ENCODE measurements at regions not wholly inside any gene's neighbourhood (a gene's known extent, or its start where the extent isn't known, plus 50 kb on each side); places are given as distances from the start of the nearest gene placed in this dataset.

GRCh38 chr15:35771746-35772442 lies 225.9 kb upstream of the DPH6 start:
- WGBS (ENCODE audit: insufficient coverage, insufficient replicate concordance, low lambda C conversion rate, missing lambda C conversion rate) = 26% methylated on average over 5 of the region's 5 CpGs
- TF ChIP-seq CUX1 (IDR thresholded peaks at IDR 0.05; ENCODE audit: insufficient replicate concordance, low read depth, low read length) = no peak
- TF ChIP-seq NR2F1 (conservative IDR thresholded peaks at IDR 0.05) = no peak
- no peak for TF ChIP-seq MXI1 (IDR thresholded peaks at IDR 0.05; ENCODE audit: low read depth, low read length)
- no peak for TF ChIP-seq SMAD1 (IDR thresholded peaks at IDR 0.05; ENCODE audit: low read depth, partially characterized antibody)
- TF ChIP-seq, protein P1, sequence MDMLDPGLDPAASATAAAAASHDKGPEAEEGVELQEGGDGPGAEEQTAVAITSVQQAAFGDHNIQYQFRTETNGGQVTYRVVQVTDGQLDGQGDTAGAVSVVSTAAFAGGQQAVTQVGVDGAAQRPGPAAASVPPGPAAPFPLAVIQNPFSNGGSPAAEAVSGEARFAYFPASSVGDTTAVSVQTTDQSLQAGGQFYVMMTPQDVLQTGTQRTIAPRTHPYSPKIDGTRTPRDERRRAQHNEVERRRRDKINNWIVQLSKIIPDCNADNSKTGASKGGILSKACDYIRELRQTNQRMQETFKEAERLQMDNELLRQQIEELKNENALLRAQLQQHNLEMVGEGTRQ (IDR thresholded peaks at IDR 0.05; ENCODE audit: borderline replicate concordance, low read depth, low read length) = no peak
- no peak for TF ChIP-seq ZNF592 (IDR thresholded peaks at IDR 0.05)
- no peak for TF ChIP-seq ATF2 (IDR thresholded peaks at IDR 0.05; ENCODE audit: low read length)
- TF ChIP-seq SUPT20H (IDR thresholded peaks at IDR 0.05; ENCODE audit: borderline replicate concordance, control insufficient read depth, low read depth, low read length) = no peak
- TF ChIP-seq POLR2A (IDR thresholded peaks at IDR 0.05; ENCODE audit: low read depth, low read length) = no peak
- no peak for TF ChIP-seq TCF12 (IDR thresholded peaks at IDR 0.05; ENCODE audit: low read depth, low read length)
- TF ChIP-seq TCF3 (IDR thresholded peaks at IDR 0.05; ENCODE audit: borderline replicate concordance, insufficient read depth, low read depth, low read length) = no peak
- no peak for TF ChIP-seq FOS (IDR thresholded peaks at IDR 0.05; ENCODE audit: borderline replicate concordance, extremely low read depth, insufficient read length)
- no peak for TF ChIP-seq NFYA (IDR thresholded peaks at IDR 0.05; ENCODE audit: borderline replicate concordance, low read depth, low read length)

More at GRCh38 chr15:35771746-35772442, 225.9 kb upstream of the DPH6 start:
- Histone ChIP-seq H3K27ac (ENCODE audit: control insufficient read depth, insufficient read depth) (no peak overlapping the region), H3K36me3 (ENCODE audit: control insufficient read depth in 2 of 2, insufficient read depth in 2 of 2, low read length in 1 of 2) (no peaks in the 10 kb centered on the region), H3K79me2 (ENCODE audit: control insufficient read depth, insufficient read depth, low read length) (no peaks in the 10 kb centered on the region), H2AFZ (ENCODE audit: control insufficient read depth, low read depth, low read length) (no peak overlapping the region), H3K9me3 (replicated peaks; ENCODE audit: control insufficient read depth, insufficient read depth, low read length) (no peaks in the 10 kb centered on the region), H3K9ac (ENCODE audit: control insufficient read depth, insufficient read depth, low read length) (no peak overlapping the region), H3K4me2 (ENCODE audit: control insufficient read depth, insufficient read depth) (no peak overlapping the region), H4K20me1 (ENCODE audit: control insufficient read depth, insufficient read depth) (no peaks in the 10 kb centered on the region), H3K27me3 (replicated peaks in 1 of 2; ENCODE audit: control insufficient read depth in 2 of 2, insufficient read depth in 2 of 2, low read length in 1 of 2) (no peaks in the 10 kb centered on the region), H3K4me1 (ENCODE audit: control insufficient read depth, insufficient read depth, low read length) (no peaks in the 10 kb centered on the region), H3K4me3 (no peak overlapping the region)
- no peak for ATAC-seq
- BruUV-seq (replicated peaks) = no TSS peak
- POLR2A ChIA-PET = no interaction called here
- CTCF ChIA-PET = no interaction called here
- intact Hi-C loops (cut with micrococcal nuclease; ENCODE audit: unreplicated experiment) = no loop called here
- RAD21 ChIA-PET (ENCODE audit: unreplicated experiment) = no interaction called here
- in situ Hi-C loops (cut with MboI) = no loop called here
- no peak for FAIRE-seq
- no peak for DNase-seq (ENCODE audit: low read depth, low spot score)
- SMC1A ChIA-PET (ENCODE audit: uncharacterized antibody, unreplicated experiment) = no interaction called here

All from GM12878 (cell line).